ENCODE measurements at regions not wholly inside any gene's neighbourhood (a gene's known extent, or its start where the extent isn't known, plus 50 kb on each side); places are given as distances from the start of the nearest gene placed in this dataset.

- DNase-seq (no peak), ATAC-seq (no peak)
- Histone ChIP-seq H3K4me1 (no peaks in the 10 kb centered on the region), H3K36me3 (no peaks in the 10 kb centered on the region), H3K27me3 (no peaks in the 10 kb centered on the region), H3K9me3 (no peaks in the 10 kb centered on the region), H3K27ac (no peak overlapping the region), H3K4me3 (no peak overlapping the region)
- in situ Hi-C loops (cut with MboI; ENCODE audit: low sequenced_read_pairs in 4 of 4) (no loop called here), intact Hi-C loops (cut with DNase I; ENCODE audit: low total_unique reads) (no loop called here)
- TF ChIP-seq CTCF (IDR thresholded peaks at IDR 0.05 in 4 of 5, conservative IDR thresholded peaks at IDR 0.05 in 1 of 5) = no peak
- TF ChIP-seq POLR2A (IDR thresholded peaks at IDR 0.05) = no peak
Measured at GRCh38 chr11:69995697-69996096, 82.4 kb upstream of the ANO1 start.

GRCh38 chr11:69996451-69996850 is 81.7 kb upstream of the ANO1 start:
- DNase-seq (no peak), ATAC-seq (no peak)
- intact Hi-C loops (cut with DNase I; ENCODE audit: low total_unique reads) = no loop called here
- TF ChIP-seq POLR2A (IDR thresholded peaks at IDR 0.05) (no peak), CTCF (IDR thresholded peaks at IDR 0.05 in 4 of 5, conservative IDR thresholded peaks at IDR 0.05 in 1 of 5) (no peak)
- Histone ChIP-seq H3K27me3 (no peaks in the 10 kb centered on the region), H3K4me1 (no peaks in the 10 kb centered on the region), H3K4me3 (no peak overlapping the region), H3K36me3 (no peaks in the 10 kb centered on the region), H3K27ac (no peak overlapping the region), H3K9me3 (no peaks in the 10 kb centered on the region)
- in situ Hi-C loops (cut with MboI; ENCODE audit: low sequenced_read_pairs in 4 of 4) = no loop called here

- no peak for ATAC-seq
- Histone ChIP-seq H3K27me3 (no peaks in the 10 kb centered on the region), H3K4me1 (no peaks in the 10 kb centered on the region), H3K36me3 (no peaks in the 10 kb centered on the region), H3K4me3 (no peak overlapping the region), H3K27ac (no peak overlapping the region), H3K9me3 (no peaks in the 10 kb centered on the region)
- TF ChIP-seq CTCF (IDR thresholded peaks at IDR 0.05 in 4 of 5, conservative IDR thresholded peaks at IDR 0.05 in 1 of 5) (no peak), POLR2A (IDR thresholded peaks at IDR 0.05) (no peak)
- intact Hi-C loops (cut with DNase I; ENCODE audit: low total_unique reads) (no loop called here), in situ Hi-C loops (cut with MboI; ENCODE audit: low sequenced_read_pairs in 4 of 4) (no loop called here)
- DNase-seq = no peak
Measured at GRCh38 chr11:69997352-69997751, 80.8 kb upstream of the ANO1 start.

GRCh38 chr11:69999721-70000120 is 78.4 kb upstream of the ANO1 start:
- DNase-seq = no peak
- in situ Hi-C loops (cut with MboI; ENCODE audit: low sequenced_read_pairs in 4 of 4) = no loop called here
- H3K9me3 ChIP-seq = no peaks in the 10 kb centered on the region
- ATAC-seq = no peak
- no peak overlapping the region for H3K4me3 ChIP-seq
- intact Hi-C loops (cut with DNase I; ENCODE audit: low total_unique reads) = no loop called here
- TF ChIP-seq CTCF (IDR thresholded peaks at IDR 0.05 in 4 of 5, conservative IDR thresholded peaks at IDR 0.05 in 1 of 5) = no peak
- no peak for TF ChIP-seq POLR2A (IDR thresholded peaks at IDR 0.05)
- peaks cover 0 to 7% (median 0%) of the 10 kb centered on the region in 3 donors for H3K27me3 ChIP-seq
- H3K4me1 ChIP-seq = no peaks in the 10 kb centered on the region
- no peaks in the 10 kb centered on the region for H3K36me3 ChIP-seq
- no peak overlapping the region for H3K27ac ChIP-seq

GRCh38 chr11:70000228-70000627 is 77.9 kb upstream of the ANO1 start:
- ATAC-seq (no peak), DNase-seq (no peak)
- Histone ChIP-seq H3K4me1 (no peaks in the 10 kb centered on the region), H3K4me3 (no peak overlapping the region), H3K9me3 (no peaks in the 10 kb centered on the region), H3K27ac (no peak overlapping the region), H3K36me3 (no peaks in the 10 kb centered on the region), H3K27me3 (peaks cover 0 to 7% (median 0%) of the 10 kb centered on the region in 3 donors)
- intact Hi-C loops (cut with DNase I; ENCODE audit: low total_unique reads) = no loop called here
- in situ Hi-C loops (cut with MboI; ENCODE audit: low sequenced_read_pairs in 4 of 4) = no loop called here
- TF ChIP-seq POLR2A (IDR thresholded peaks at IDR 0.05) = no peak
- TF ChIP-seq CTCF (IDR thresholded peaks at IDR 0.05 in 4 of 5, conservative IDR thresholded peaks at IDR 0.05 in 1 of 5) = no peak
